Left ventricle myocardium superior (tissue), 1 donor: ENCODE measurements at regions not wholly inside any gene's neighbourhood (a gene's known extent, or its start where the extent isn't known, plus 50 kb on each side); places are given as distances from the start of the nearest gene placed in this dataset.
"Not testable (repeated sequence)": the region's sequence is repeated elsewhere in the genome, so short reads cannot be mapped to it uniquely, and the experiment has no call there.

Experiments used
- ATAC-seq: fragments of 200-7000 bp; cut with Tn5 transposase; one replicate; pipeline ENCODE4 v1.9.1; 2020; ENCODE audit warnings: mild to moderate bottlenecking, moderate library complexity
- DNase-seq: peaks from one replicate; pipeline ENCODE4 v3.0.0-alpha.2; 2020
- intact Hi-C: fragments of 100-400 bp; cut with micrococcal nuclease; formaldehyde crosslinking; loops from one replicate; pipeline ENCODE4 v1.11.0; 2022
- donor health status: DM: no; HTN: yes; CAD: no; lungs with severe emphysema.

GRCh38 chr6:144957236-144957937 lies 672.3 kb downstream of the UTRN start:
- intact Hi-C loops = no loop called here
- ATAC-seq = no peak

GRCh38 chr6:144969154-144969553 lies 684.0 kb downstream of the UTRN start:
- DNase-seq (no peak), ATAC-seq (no peak)

More at GRCh38 chr6:144957236-144957937, 672.3 kb downstream of the UTRN start:
- no peak for DNase-seq

GRCh38 chr6:144969602-144970272 lies 684.6 kb downstream of the UTRN start:
- intact Hi-C loops = no loop called here
- no peak for ATAC-seq
- no peak for DNase-seq

More at GRCh38 chr6:144969154-144969553, 684.0 kb downstream of the UTRN start:
- intact Hi-C loops = no loop called here

DNA sequence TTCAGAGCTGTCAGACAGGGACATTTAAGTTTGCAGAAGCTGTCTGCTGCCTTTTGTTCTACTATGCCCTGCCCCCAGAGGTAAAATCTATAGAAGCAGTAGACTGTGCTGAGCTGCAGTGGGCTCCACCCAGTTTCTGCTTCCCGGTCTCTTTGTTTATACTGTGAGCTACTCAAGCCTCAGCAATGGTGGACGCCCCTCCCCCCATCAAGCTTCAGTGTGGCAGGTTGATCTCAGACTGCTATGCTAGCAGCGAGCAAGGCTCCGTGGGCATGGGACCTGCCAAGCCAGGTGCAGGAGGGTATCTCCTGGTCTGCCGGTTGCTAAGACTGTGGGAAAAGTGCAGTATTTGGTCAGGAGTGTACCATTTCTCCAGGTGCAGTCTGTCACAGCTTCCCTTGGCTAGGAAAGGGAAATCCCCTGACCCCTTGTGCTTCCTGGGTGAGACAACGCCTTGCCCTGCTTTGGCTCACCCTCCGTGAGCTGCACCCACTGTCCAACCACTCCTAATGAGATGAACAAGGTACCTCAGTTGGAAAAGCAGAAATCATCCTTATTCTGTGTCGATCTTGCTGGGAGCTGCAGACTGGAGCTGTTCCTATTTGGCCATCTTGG lies 692.2 kb downstream of the UTRN start:
- DNase-seq, intact Hi-C loops: not testable (repeated sequence)

DNA sequence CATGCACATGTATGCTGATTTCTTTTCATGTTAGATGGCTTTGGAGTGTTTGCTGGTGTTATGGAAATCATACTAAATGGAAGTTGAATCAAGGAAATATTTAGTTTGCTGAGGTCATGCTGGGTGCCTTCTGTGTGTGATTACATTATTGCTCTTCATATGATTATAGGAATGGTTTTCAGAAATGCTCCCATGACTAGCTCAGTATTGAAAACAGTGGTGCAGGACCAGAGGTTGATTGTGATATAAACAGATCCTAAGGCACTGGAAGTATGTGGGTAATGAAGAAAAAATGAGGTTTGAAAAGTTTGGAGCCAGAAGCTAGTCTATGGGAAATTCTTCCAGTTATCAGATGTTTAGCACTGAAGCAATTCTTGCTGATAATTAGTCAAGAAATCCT lies 693.1 kb downstream of the UTRN start:
- DNase-seq (no peak), ATAC-seq (no peak)
- intact Hi-C loops = no loop called here

More for the DNA sequence above, 692.2 kb downstream of the UTRN start:
- not testable (repeated sequence) for ATAC-seq

- ATAC-seq = no peak
- intact Hi-C loops = no loop called here
- no peak for DNase-seq
Observed at GRCh38 chr6:144986271-144986670, 701.1 kb downstream of the UTRN start.

DNA sequence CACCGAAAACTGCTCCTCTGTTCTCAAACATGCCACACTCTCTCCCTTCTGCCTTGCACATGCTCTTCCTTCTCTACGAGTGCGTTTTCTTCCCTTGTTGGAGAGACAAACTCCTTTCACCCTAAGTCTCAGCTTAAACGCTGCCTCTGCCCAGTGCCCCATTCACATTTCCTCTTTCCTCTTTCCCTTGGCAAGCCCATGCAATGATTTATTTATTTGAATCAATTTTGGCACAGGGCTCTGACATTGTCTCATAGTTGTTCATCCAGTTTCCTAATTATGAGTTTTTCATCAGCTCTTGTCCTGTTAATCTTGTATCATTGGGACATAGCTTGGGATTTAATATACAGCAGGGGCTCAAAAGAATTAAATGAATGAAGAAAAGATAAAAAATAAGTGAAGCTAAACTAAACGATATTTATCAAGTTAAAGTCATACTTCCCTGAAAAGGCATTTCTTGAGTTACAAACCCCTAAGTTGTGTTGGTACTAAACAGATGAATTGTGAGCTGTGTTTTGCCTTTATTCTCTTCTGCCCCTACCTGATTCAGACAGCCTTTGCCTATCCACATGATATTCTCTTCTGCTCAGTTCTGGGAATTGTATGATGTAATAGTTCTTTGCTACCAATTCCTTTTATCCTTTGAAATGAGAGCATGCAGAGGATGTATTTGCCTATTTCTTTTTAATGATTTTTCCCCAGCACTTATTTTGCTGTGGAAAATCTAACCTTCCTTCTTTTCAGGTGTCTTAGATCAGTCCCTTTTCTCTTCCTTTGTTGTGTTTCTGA lies 704.4 kb downstream of the UTRN start:
- DNase-seq (no peak), ATAC-seq (no peak)
- intact Hi-C loops = no loop called here

DNA sequence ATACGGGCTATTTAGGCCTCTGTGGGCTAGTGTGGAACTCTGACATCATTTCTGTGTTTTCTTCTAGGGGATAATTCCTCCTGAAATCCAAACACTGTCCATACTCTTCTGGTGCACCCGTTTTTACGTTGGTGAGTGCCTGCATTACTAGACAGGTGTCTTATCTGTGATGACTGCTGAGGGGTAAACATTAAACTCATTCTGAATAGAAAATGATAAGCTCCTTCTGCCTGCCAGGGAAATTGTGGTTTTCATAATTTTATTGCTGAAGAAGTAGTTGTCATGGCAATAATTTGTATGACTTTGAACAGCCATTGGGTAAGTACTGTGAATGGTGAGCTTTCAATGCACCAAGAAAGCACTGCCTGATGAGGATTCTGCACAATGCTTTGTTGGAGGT lies 705.6 kb downstream of the UTRN start:
- intact Hi-C loops = no loop called here
- DNase-seq (no peak), ATAC-seq (no peak)

GRCh38 chr6:144993870-144994269 lies 708.7 kb downstream of the UTRN start:
- ATAC-seq (no peak), DNase-seq (no peak)
- intact Hi-C loops = no loop called here

DNA sequence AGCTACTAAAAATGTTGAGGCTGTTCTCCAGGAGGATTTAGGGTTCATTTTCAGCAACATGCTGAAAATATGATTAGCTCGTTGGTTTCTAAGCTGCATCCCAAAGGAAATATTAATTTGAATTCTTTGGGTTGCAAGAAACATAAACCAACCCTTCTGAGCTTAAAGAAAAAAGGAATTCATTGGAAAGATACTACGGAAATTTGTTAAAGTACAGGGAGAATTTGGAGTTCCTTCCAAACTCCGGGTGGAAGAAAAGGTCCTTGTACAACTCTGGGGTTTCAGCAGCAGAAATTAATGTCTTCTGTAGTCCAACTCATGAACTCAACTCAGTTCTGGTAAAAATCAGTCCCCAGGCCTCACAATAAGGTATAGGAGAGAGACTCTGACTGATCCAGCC lies 712.9 kb downstream of the UTRN start:
- intact Hi-C loops = no loop called here
- ATAC-seq (no peak), DNase-seq (no peak)

- intact Hi-C loops = no loop called here
- ATAC-seq (no peak), DNase-seq (no peak)
Observed at GRCh38 chr6:144999127-144999526, 714.0 kb downstream of the UTRN start.

- intact Hi-C loops = no loop called here
- no peak for ATAC-seq
- DNase-seq = no peak
Observed at GRCh38 chr6:145003145-145003544, 718.0 kb downstream of the UTRN start.

DNA sequence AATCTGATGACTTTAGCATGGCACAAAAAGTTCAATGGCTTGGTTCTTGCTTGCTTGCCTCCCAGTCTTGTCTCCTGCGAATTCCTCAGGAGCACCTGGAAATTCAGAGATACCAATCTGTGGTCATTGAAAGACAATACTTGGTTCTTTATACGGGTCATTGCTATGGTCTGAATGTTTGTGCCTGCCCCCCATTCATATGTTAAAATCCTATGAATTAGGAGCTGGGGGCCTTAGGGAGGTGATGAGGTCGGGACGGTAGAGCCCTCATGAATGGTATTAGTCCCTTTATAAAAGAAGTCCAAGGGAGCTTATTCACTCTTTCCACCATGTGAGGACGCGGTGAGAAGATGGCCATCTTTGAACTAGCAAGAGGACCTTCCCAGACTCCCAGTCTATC lies 721.8 kb downstream of the UTRN start:
- DNase-seq (no peak), ATAC-seq (no peak)
- intact Hi-C loops = no loop called here

DNA sequence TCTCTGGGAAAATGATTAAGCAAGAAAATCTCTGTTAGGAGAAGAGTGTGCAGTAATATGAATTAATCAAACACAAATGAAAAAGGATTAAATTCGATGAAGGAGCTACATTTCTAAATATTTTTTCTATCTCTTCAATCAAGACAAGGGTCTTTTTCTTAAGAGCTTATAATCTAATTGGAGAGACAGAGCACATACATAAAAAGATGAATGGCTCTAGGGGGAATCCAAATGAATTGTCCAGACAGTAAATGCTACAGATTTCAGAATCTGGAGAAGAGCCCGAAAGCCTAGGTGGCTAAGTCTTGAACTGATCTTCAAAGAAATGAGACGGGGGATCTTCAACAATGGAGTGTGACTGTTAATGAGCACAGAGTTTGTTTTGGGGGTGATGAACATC lies 723.6 kb downstream of the UTRN start:
- ATAC-seq (no peak), DNase-seq (no peak)
- intact Hi-C loops = no loop called here

GRCh38 chr6:145009711-145010110 lies 724.6 kb downstream of the UTRN start:
- intact Hi-C loops = no loop called here
- ATAC-seq (no peak), DNase-seq (no peak)

DNA sequence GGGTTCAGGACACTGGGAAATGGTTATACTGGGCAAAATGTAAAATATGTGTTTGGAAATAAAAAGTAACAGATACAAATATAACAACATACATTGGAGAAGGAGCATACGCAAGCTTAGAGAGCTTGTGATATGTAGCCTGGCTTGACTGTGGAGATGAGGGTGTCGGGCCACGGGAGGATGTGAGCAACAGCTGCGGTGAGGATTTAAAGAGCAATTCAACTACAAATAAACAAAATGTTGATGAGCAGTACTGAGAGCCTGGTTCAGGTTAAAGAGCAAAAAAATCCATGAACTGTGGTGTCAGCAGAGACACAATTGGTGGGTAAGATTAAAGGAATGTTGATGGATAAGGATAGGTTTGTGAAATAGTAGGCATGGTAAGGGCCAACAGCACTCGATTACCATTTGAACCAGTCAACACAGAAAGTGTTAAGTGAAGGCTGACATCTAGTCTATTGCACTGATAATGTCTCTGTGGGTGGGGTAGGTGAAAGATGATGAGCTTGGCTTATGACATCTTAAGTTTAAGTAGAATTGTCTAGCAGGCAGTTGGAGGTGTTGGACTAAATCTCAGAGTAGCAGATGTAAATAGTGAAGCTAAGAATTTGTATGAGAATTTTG lies 723.2 kb downstream of the EPM2A start:
- intact Hi-C loops = no loop called here
- no peak for DNase-seq
- ATAC-seq = peak; percentile 73

GRCh38 chr6:145015739-145016558 lies 719.4 kb downstream of the EPM2A start:
- ATAC-seq (peak; percentile 69), DNase-seq (no peak)
- intact Hi-C loops = no loop called here

DNA sequence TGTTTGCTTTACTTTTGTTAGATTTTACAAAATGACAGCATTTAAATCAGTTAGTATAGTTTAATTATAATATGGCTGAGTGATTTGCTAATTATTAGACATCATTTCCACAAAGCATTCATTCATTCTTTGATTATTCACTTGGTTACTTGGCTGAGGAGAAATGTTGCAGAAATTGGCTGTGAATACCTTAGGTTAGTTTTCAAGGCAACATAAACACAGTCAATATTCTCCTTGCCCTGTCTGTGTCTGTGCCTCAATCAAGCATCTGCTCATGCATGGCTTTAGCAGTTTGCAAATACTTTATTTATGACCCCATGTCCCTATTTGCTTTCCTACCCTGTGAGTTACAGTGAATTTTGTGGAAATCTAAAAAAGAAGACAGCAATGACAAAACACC lies 718.3 kb downstream of the EPM2A start:
- intact Hi-C loops = no loop called here
- no peak for ATAC-seq
- no peak for DNase-seq

DNA sequence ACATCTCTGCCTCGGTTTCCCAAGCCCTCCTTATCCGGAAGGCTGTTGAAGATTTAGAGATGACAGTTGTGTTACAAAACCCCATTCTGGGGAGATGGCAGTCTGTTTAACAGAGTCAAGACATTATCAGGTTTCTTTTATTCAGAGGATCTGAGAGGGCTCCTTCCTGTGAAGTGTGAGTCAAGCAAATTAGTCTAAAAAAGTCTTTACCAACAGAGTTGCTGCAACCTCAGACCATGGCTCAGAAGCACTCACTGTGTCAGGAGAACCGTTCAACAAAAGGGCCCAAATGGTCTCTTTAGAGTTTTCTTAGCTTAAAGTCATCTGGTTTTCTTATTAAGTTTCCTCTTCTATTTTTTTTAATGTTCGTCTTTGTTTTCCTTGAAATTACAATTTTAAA lies 717.8 kb downstream of the EPM2A start:
- intact Hi-C loops = no loop called here
- ATAC-seq (no peak), DNase-seq (no peak)
